GM21515 (cell line): ENCODE measurements at regions not wholly inside any gene's neighbourhood (a gene's known extent, or its start where the extent isn't known, plus 50 kb on each side); places are given as distances from the start of the nearest gene placed in this dataset.
"Not testable (repeated sequence)": the region's sequence is repeated elsewhere in the genome, so short reads cannot be mapped to it uniquely, and the experiment has no call there.

Source experiments
- ATAC-seq: cut with Tn5 transposase; IDR thresholded peaks from one replicate; pipeline ENCODE4 v1.9.1; 2021; ENCODE audit not compliant: unreplicated experiment

- no peak for ATAC-seq
These were observed 102.7 kb upstream of the CARMIL1 start for GRCh38 chr6:25176466-25176865.

- no peak for ATAC-seq
These were observed 101.6 kb upstream of the CARMIL1 start for GRCh38 chr6:25177500-25178028.

GRCh38 chr6:25178336-25179035 lies 100.7 kb upstream of the CARMIL1 start:
- no peak for ATAC-seq

- ATAC-seq, result no peak
These were observed 100.0 kb upstream of the CARMIL1 start for GRCh38 chr6:25179051-25179778.

GRCh38 chr6:25180630-25181349 lies 98.4 kb upstream of the CARMIL1 start:
- no peak for ATAC-seq

GRCh38 chr6:25181350-25181724 lies 97.8 kb upstream of the CARMIL1 start:
- no peak for ATAC-seq

- ATAC-seq, result no peak
These were observed 97.3 kb upstream of the CARMIL1 start for GRCh38 chr6:25181923-25182322.

- ATAC-seq, result no peak
These were observed 92.3 kb upstream of the CARMIL1 start for GRCh38 chr6:25186919-25187318.

- ATAC-seq, result no peak
These were observed 90.9 kb upstream of the CARMIL1 start for GRCh38 chr6:25188232-25188631.

- ATAC-seq, result no peak
These were observed 86.3 kb upstream of the CARMIL1 start for GRCh38 chr6:25192590-25193459.

- no peak for ATAC-seq
These were observed 85.6 kb upstream of the CARMIL1 start for GRCh38 chr6:25193460-25194171.

- no peak for ATAC-seq
These were observed 84.9 kb upstream of the CARMIL1 start for GRCh38 chr6:25194172-25194678.

- ATAC-seq, result no peak
These were observed 82.7 kb upstream of the CARMIL1 start for GRCh38 chr6:25196464-25196863.

- ATAC-seq, result no peak
These were observed 82.1 kb upstream of the CARMIL1 start for GRCh38 chr6:25197111-25197510.

GRCh38 chr6:25199544-25199943 lies 79.6 kb upstream of the CARMIL1 start:
- no peak for ATAC-seq

GRCh38 chr6:25202504-25202903 lies 76.7 kb upstream of the CARMIL1 start:
- ATAC-seq, result no peak

- no peak for ATAC-seq
These were observed 73.5 kb upstream of the CARMIL1 start for GRCh38 chr6:25205629-25206028.

GRCh38 chr6:25207453-25208155 lies 71.6 kb upstream of the CARMIL1 start:
- ATAC-seq, result not testable (repeated sequence)

GRCh38 chr6:25215881-25216280 lies 63.3 kb upstream of the CARMIL1 start:
- no peak for ATAC-seq
